Keratinocyte (primary cell): ENCODE measurements at regions not wholly inside any gene's neighbourhood (a gene's known extent, or its start where the extent isn't known, plus 50 kb on each side); places are given as distances from the start of the nearest gene placed in this dataset.

Experiments used
- DNase-seq: peaks from one replicate; pipeline ENCODE4 v3.0.0-alpha.2; 2011; ENCODE audit warnings: low read depth, missing footprints, low spot score
- FAIRE-seq: peaks from 2 replicates; lab custom pipeline; 2011; peaks lifted over from hg19 to GRCh38; lab: Jason Lieb, UNC
- H2AFZ ChIP-seq: 2 replicates; pipeline ENCODE4 v1.6.0; 2012; ENCODE audit warnings: low read length, control low read depth, inconsistent platforms; ENCODE audit not compliant: control insufficient read depth
- H3K27ac ChIP-seq: 2 replicates; pipeline ENCODE4 v1.5.1; 2011; ENCODE audit warnings: low read length; ENCODE audit not compliant: control insufficient read depth, insufficient read depth
- H3K27me3 ChIP-seq: 3 replicates; pipeline ENCODE4 v1.6.0; 2011; ENCODE audit warnings: low read length; ENCODE audit not compliant: control insufficient read depth, insufficient read depth; ENCODE audit errors: extremely low read depth
- H3K36me3 ChIP-seq, 2 experiments: 2 replicates in 1 of 2; 3 replicates in 1 of 2; pipeline ENCODE4 v1.5.1; 2011; ENCODE audit warnings: low read length in 2 of 2, mild to moderate bottlenecking in 1 of 2; ENCODE audit not compliant: control insufficient read depth in 2 of 2, insufficient read depth in 2 of 2; ENCODE audit errors: extremely low read depth in 1 of 2
- H3K4me1 ChIP-seq: 3 replicates; pipeline ENCODE4 v1.5.1; 2011; ENCODE audit warnings: low read length; ENCODE audit not compliant: control insufficient read depth, insufficient read depth; ENCODE audit errors: extremely low read depth
- H3K4me2 ChIP-seq: 3 replicates; pipeline ENCODE4 v1.6.0; 2011; ENCODE audit warnings: low read depth, low read length; ENCODE audit not compliant: control insufficient read depth, insufficient read depth; ENCODE audit errors: extremely low read depth
- H3K4me3 ChIP-seq, 3 experiments: fragments of 200-600 bp in 1 of 3; sonication (generic) in 1 of 3; 2 replicates in 2 of 3; 3 replicates in 1 of 3; pipeline ENCODE4 v1.5.1; 2011 to 2016; ENCODE audit warnings: low read length in 3 of 3, mild to moderate bottlenecking in 3 of 3, control low read depth in 2 of 3, inconsistent platforms in 1 of 3, low read depth in 1 of 3, mixed read lengths in 1 of 3, mixed run types in 1 of 3, moderate library complexity in 1 of 3; ENCODE audit not compliant: control insufficient read depth in 2 of 3, insufficient read depth in 2 of 3; ENCODE audit errors: extremely low read depth in 1 of 3
- H3K79me2 ChIP-seq: 2 replicates; pipeline ENCODE4 v1.6.0; 2012; ENCODE audit warnings: low read length; ENCODE audit not compliant: control insufficient read depth, insufficient read depth
- H3K9ac ChIP-seq: 3 replicates; pipeline ENCODE4 v1.6.0; 2011; ENCODE audit warnings: low read length; ENCODE audit not compliant: control insufficient read depth, insufficient read depth; ENCODE audit errors: extremely low read depth
- H3K9me1 ChIP-seq: 3 replicates; pipeline ENCODE4 v1.6.0; 2011; ENCODE audit warnings: low read length; ENCODE audit not compliant: control insufficient read depth, insufficient read depth; ENCODE audit errors: extremely low read depth
- H3K9me3 ChIP-seq: 2 replicates; pipeline ENCODE4 v1.5.1; 2012; ENCODE audit warnings: low read depth, low read length; ENCODE audit not compliant: control insufficient read depth
- H4K20me1 ChIP-seq: 3 replicates; pipeline ENCODE4 v1.6.0; 2011; ENCODE audit warnings: low read length; ENCODE audit not compliant: control insufficient read depth, insufficient read depth; ENCODE audit errors: extremely low read depth
- CTCF ChIP-seq, 3 experiments: IDR thresholded peaks in 1 of 3; conservative IDR thresholded peaks in 1 of 3; optimal IDR thresholded peaks in 1 of 3; 2 replicates in 2 of 3; 3 replicates in 1 of 3; pipeline versions ENCODE3 to v1.5.1; 2011; ENCODE audit warnings: low read length in 3 of 3, mild to moderate bottlenecking in 3 of 3, moderate library complexity in 2 of 3, control low read depth in 1 of 3, inconsistent platforms in 1 of 3; ENCODE audit not compliant: insufficient read depth in 2 of 3; ENCODE audit errors: extremely low read depth in 1 of 3
- EZH2 ChIP-seq: IDR thresholded peaks from one replicate; pipeline ENCODE4 v1.6.1; 2012; ENCODE audit warnings: inconsistent platforms, mild to moderate bottlenecking, low read length, moderate library complexity
- dilution Hi-C: fragments of 300-500 bp; cut with MboI; formaldehyde crosslinking; loops from one replicate; pipeline ENCODE4 v1.7.0; 2020; ENCODE audit warnings: low sequenced_read_pairs; ENCODE audit not compliant: extremely low pct_ligation_motif_present

GRCh38 chr15:92224843-92225242, 168.8 kb upstream of the ST8SIA2 start:
- H3K9ac ChIP-seq: no peak overlapping the region
- no peaks in the 10 kb centered on the region for H3K79me2 ChIP-seq

GRCh38 chr15:92226020-92226612, 167.6 kb upstream of the ST8SIA2 start:
- peak; percentile 29 for FAIRE-seq
- no peak overlapping the region for H3K4me2 ChIP-seq
- H3K9me1 ChIP-seq: no peaks in the 10 kb centered on the region
- H3K4me3 ChIP-seq: no peak overlapping the region
- H3K9ac ChIP-seq: no peak overlapping the region
- H3K27me3 ChIP-seq: no peaks in the 10 kb centered on the region
- no peak for DNase-seq
- no peak overlapping the region for H3K27ac ChIP-seq
- no peaks in the 10 kb centered on the region for H3K36me3 ChIP-seq
- H2AFZ ChIP-seq: no peak overlapping the region
- no peaks in the 10 kb centered on the region for H4K20me1 ChIP-seq
- TF ChIP-seq EZH2 (no peak), CTCF (optimal IDR thresholded peaks at IDR 0.05 in 1 of 3, IDR thresholded peaks at IDR 0.05 in 1 of 3, conservative IDR thresholded peaks at IDR 0.05 in 1 of 3; ENCODE audit: extremely low read depth in 1 of 3, insufficient read depth in 2 of 3, low read length in 3 of 3) (peak; percentile 42 to 72 (median 63))
- H3K4me1 ChIP-seq: no peaks in the 10 kb centered on the region
- dilution Hi-C loops: no loop called here
- H3K9me3 ChIP-seq: no peaks in the 10 kb centered on the region
- H3K79me2 ChIP-seq: no peaks in the 10 kb centered on the region

More at GRCh38 chr15:92224843-92225242, 168.8 kb upstream of the ST8SIA2 start:
- FAIRE-seq: no peak
- TF ChIP-seq CTCF (optimal IDR thresholded peaks at IDR 0.05 in 1 of 3, IDR thresholded peaks at IDR 0.05 in 1 of 3, conservative IDR thresholded peaks at IDR 0.05 in 1 of 3; ENCODE audit: extremely low read depth in 1 of 3, insufficient read depth in 2 of 3, low read length in 3 of 3) (no peak), EZH2 (no peak)
- Histone ChIP-seq H2AFZ (no peak overlapping the region), H3K4me1 (no peaks in the 10 kb centered on the region), H3K4me3 (no peak overlapping the region), H3K9me1 (no peaks in the 10 kb centered on the region), H4K20me1 (no peaks in the 10 kb centered on the region), H3K36me3 (no peaks in the 10 kb centered on the region), H3K27ac (no peak overlapping the region), H3K9me3 (no peaks in the 10 kb centered on the region), H3K4me2 (no peak overlapping the region), H3K27me3 (no peaks in the 10 kb centered on the region)
- no peak for DNase-seq
- dilution Hi-C loops: no loop called here
